Thymus (tissue), 11 donors: ENCODE measurements at regions not wholly inside any gene's neighbourhood (a gene's known extent, or its start where the extent isn't known, plus 50 kb on each side); places are given as distances from the start of the nearest gene placed in this dataset.
A peak's percentile ranks its signal among the peaks of the same experiment; 100 is the strongest.
"Not testable (repeated sequence)": the region's sequence is repeated elsewhere in the genome, so short reads cannot be mapped to it uniquely, and the experiment has no call there.

Experiments
- DNase-seq, 9 donors: peaks; one replicate each; pipeline ENCODE4 v3.0.0-alpha.2; 2013; ENCODE audit warnings: low spot score in 9 of 9, low read depth in 6 of 9, missing footprints in 1 of 9
- H3K27ac ChIP-seq, 2 donors: one replicate each; pipeline ENCODE4 v1.5.1; 2013; ENCODE audit warnings: control low read depth in 1 of 2, low read depth in 1 of 2, low read length in 1 of 2, mild to moderate bottlenecking in 1 of 2, moderate library complexity in 1 of 2
- H3K27me3 ChIP-seq, 2 donors: one replicate each; pipeline ENCODE4 v1.5.1; 2013; ENCODE audit warnings: low read length in 1 of 2; ENCODE audit not compliant: control insufficient read depth in 2 of 2, insufficient read depth in 1 of 2
- H3K36me3 ChIP-seq, 2 donors: one replicate each; pipeline ENCODE4 v1.5.1; 2013; ENCODE audit warnings: low read length in 1 of 2, mild to moderate bottlenecking in 1 of 2, moderate library complexity in 1 of 2; ENCODE audit not compliant: control insufficient read depth in 2 of 2, insufficient read depth in 2 of 2
- H3K4me1 ChIP-seq, 2 donors: one replicate each; pipeline ENCODE4 v1.5.1; 2013; ENCODE audit warnings: low read length in 2 of 2; ENCODE audit not compliant: control insufficient read depth in 2 of 2, insufficient read depth in 2 of 2
- H3K4me3 ChIP-seq, 2 donors: one replicate each; pipeline ENCODE4 v1.5.1; 2013; ENCODE audit warnings: low read length in 2 of 2, control low read depth in 1 of 2, mild to moderate bottlenecking in 1 of 2
- H3K9me3 ChIP-seq, 2 donors: one replicate each; pipeline ENCODE4 v1.5.1; 2013; ENCODE audit warnings: low read length in 1 of 2, mild to moderate bottlenecking in 1 of 2; ENCODE audit not compliant: control insufficient read depth in 2 of 2, insufficient read depth in 1 of 2
- whole genome bisulfite sequencing: extraction: QIAGEN DNeasy Blood & Tissue Kit; methylation state at CpG from one replicate; pipeline ENCODE4 v1.1.7; 2013; 5-methylcytosine and 5-hydroxymethylcytosine counted together
- donor health status: healthy.

DNA sequence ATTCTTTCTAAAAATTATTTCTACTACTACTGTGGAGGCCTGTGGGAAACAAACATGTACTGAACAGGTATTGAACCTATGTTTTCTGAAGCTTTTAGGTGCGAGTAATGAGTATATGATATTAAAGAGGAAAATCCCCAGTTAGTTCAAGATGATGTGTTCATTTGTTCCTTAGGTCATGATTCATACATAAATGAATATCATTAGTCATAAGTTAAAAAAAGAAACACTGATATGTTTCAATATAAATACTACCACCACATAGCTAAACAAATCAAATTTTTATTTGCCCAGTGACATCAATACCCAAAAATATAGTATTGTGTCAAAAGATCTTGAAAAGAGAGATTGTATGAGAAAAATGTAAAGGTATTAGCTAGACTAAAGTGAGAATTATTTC, 210.7 kb upstream of the GNAI1 start:
- WGBS, result 99% methylated on average over 1 of the region's 1 CpG
- Histone ChIP-seq H3K27ac (no peak overlapping the region), H3K9me3 (peaks cover 1 to 9% of the 10 kb centered on the region in 2 donors), H3K27me3 (no peaks in the 10 kb centered on the region), H3K4me3 (no peak overlapping the region), H3K36me3 (no peaks in the 10 kb centered on the region), H3K4me1 (no peaks in the 10 kb centered on the region)
- DNase-seq, result no peak

- no peaks in the 10 kb centered on the region for H3K36me3 ChIP-seq
- H3K27me3 ChIP-seq, result no peaks in the 10 kb centered on the region
- H3K9me3 ChIP-seq, result peaks cover 1 to 9% of the 10 kb centered on the region in 2 donors
- H3K4me1 ChIP-seq, result no peaks in the 10 kb centered on the region
- H3K27ac ChIP-seq, result no peak overlapping the region
- no peak overlapping the region for H3K4me3 ChIP-seq
- 97% methylated on average over 5 of the region's 5 CpGs for WGBS
- DNase-seq, result no peak
These were observed 211.7 kb upstream of the GNAI1 start for GRCh38 chr7:79922894-79923293.

DNA sequence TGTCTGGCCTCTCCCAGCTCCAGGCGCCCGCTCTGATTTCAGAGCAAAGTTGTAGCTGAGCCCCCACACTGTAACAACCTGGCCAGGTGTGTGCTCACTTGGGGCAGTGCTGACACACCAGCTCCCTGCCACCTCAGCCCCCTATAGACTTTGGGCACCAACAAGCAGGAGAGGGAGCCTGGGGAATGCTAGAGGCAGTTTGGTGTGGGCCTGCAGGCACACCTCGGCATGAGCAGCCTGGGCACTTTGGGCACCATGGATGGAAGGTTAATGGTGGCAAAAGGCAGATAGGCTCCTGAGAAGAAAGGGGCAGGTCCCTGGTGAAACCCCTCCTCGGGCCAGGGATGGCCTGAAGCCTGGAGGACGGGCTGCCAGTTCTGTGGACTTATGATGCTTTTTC, 212.7 kb upstream of the GNAI1 start:
- no peak overlapping the region for H3K27ac ChIP-seq
- no peak for DNase-seq
- H3K4me3 ChIP-seq, result no peak overlapping the region
- H3K4me1 ChIP-seq, result no peaks in the 10 kb centered on the region
- peaks cover 1 to 9% of the 10 kb centered on the region in 2 donors for H3K9me3 ChIP-seq
- 96% methylated on average over 5 of the region's 5 CpGs for WGBS
- no peaks in the 10 kb centered on the region for H3K36me3 ChIP-seq
- H3K27me3 ChIP-seq, result no peaks in the 10 kb centered on the region

DNA sequence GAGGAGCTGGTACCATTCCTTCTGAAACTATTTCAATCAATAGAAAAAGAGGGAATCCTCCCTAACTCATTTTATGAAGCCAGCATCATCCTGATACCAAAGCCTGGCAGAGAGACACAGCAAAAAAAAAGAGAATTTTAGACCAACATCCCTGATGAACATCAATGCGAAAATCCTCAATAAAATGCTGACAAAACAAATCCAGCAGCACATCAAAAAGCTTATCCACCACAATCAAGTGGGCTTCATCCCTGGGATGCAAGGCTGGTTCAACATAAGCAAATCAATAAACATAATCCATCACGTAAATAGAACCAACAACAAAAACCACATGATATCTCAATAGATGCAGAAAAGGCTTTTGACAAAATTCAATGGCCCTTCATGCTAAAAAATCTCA, 216.0 kb upstream of the GNAI1 start:
- H3K4me3 ChIP-seq, H3K36me3 ChIP-seq, H3K27me3 ChIP-seq, H3K27ac ChIP-seq, H3K4me1 ChIP-seq, DNase-seq: not testable (repeated sequence)
- H3K9me3 ChIP-seq, result peaks cover 1 to 18% of the 10 kb centered on the region in 2 donors
- WGBS, result 95% methylated on average over 2 of the region's 2 CpGs

GRCh38 chr7:79915346-79915745, 219.3 kb upstream of the GNAI1 start:
- not testable (repeated sequence) for H3K9me3 ChIP-seq, H3K4me3 ChIP-seq, H3K27ac ChIP-seq, H3K36me3 ChIP-seq, H3K27me3 ChIP-seq, DNase-seq, H3K4me1 ChIP-seq
- WGBS, result 92% methylated on average over 4 of the region's 4 CpGs

DNA sequence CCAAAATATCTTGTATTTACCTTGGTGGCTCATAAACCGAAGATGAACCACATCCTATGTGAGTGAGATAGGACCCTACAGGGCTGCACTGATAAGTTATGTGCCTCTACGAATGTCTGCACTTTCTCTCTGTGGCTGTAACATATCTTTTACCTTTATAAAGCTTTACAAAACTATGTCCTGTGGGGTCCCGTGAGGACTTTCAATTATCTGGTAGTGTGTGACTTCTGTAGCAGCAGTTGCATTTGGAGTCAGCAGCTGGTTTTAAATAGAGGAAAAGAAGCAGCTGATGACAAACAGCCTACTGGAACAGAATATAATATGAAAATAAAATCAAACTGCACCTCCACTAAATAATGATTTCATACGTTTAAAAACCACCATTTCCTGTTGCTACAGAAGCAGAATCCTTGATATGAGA, 222.4 kb upstream of the GNAI1 start:
- Histone ChIP-seq H3K27me3 (no peaks in the 10 kb centered on the region), H3K36me3 (no peaks in the 10 kb centered on the region), H3K27ac (peak overlapping the region in 1 of 2 donors; percentile 64), H3K4me1 (peaks cover 6% of the 10 kb centered on the region in 2 donors), H3K4me3 (no peak overlapping the region), H3K9me3 (peaks cover 0 to 9% of the 10 kb centered on the region in 2 donors)
- WGBS, result 3% methylated on average over 4 of the region's 4 CpGs
- DNase-seq, result peak in 4 of 9 donors; percentile 19 to 67 (median 30)

- peak overlapping the region in 1 of 2 donors; percentile 64 for H3K27ac ChIP-seq
- H3K36me3 ChIP-seq, result no peaks in the 10 kb centered on the region
- peaks cover 6% of the 10 kb centered on the region in 2 donors for H3K4me1 ChIP-seq
- H3K27me3 ChIP-seq, result no peaks in the 10 kb centered on the region
- peaks cover 0 to 9% of the 10 kb centered on the region in 2 donors for H3K9me3 ChIP-seq
- 40% methylated on average over 3 of the region's 3 CpGs for WGBS
- H3K4me3 ChIP-seq, result no peak overlapping the region
- DNase-seq, result peak in 4 of 9 donors; percentile 22 to 64 (median 26)
These were observed 223.2 kb upstream of the GNAI1 start for GRCh38 chr7:79911420-79911819.

- Histone ChIP-seq H3K4me3 (no peak overlapping the region), H3K27me3 (no peaks in the 10 kb centered on the region), H3K9me3 (no peaks in the 10 kb centered on the region), H3K36me3 (no peaks in the 10 kb centered on the region), H3K4me1 (peaks cover 6% of the 10 kb centered on the region in 2 donors), H3K27ac (no peak overlapping the region)
- 74% methylated on average over 6 of the region's 6 CpGs for WGBS
- DNase-seq, result peak in 1 of 9 donors; percentile 51
These were observed 225.5 kb upstream of the GNAI1 start for GRCh38 chr7:79909176-79909575.

GRCh38 chr7:79897166-79897565, 237.5 kb upstream of the GNAI1 start:
- Histone ChIP-seq H3K27me3 (no peaks in the 10 kb centered on the region), H3K9me3 (no peaks in the 10 kb centered on the region), H3K36me3 (no peaks in the 10 kb centered on the region), H3K27ac (no peak overlapping the region), H3K4me3 (no peak overlapping the region), H3K4me1 (no peaks in the 10 kb centered on the region)
- DNase-seq, result no peak

GRCh38 chr7:79893991-79894390, 240.6 kb upstream of the GNAI1 start:
- Histone ChIP-seq H3K36me3 (no peaks in the 10 kb centered on the region), H3K9me3 (no peaks in the 10 kb centered on the region), H3K4me1 (no peaks in the 10 kb centered on the region), H3K27me3 (no peaks in the 10 kb centered on the region), H3K4me3 (no peak overlapping the region), H3K27ac (no peak overlapping the region)
- 100% methylated on average over 1 of the region's 1 CpG for WGBS
- no peak for DNase-seq
